NCI-H226 (cell line): ENCODE measurements at regions not wholly inside any gene's neighbourhood (a gene's known extent, or its start where the extent isn't known, plus 50 kb on each side); places are given as distances from the start of the nearest gene placed in this dataset.
A peak's percentile ranks its signal among the peaks of the same experiment; 100 is the strongest.
"Not testable (repeated sequence)": the region's sequence is repeated elsewhere in the genome, so short reads cannot be mapped to it uniquely, and the experiment has no call there.

Source experiments
- DNase-seq: peaks from one replicate; pipeline ENCODE4 v3.0.0-alpha.2; 2015

DNA sequence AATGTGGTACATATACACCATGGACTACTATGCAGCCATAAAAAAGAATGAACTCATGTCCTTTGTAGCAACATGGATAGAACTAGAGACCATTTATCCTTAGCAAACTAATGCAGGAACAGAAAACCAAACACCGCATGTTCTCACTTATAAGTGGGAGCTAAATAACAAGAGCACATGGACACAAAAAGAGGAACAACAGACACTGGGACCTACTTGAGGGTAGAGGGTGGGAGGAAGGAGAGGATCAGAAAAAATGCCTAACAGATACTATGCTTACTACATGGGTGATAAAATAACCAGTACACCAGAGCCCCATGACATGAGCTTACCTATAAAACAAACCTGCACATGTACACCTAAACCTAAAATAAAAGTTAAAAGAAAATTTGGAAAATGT lies 82.0 kb upstream of the ADRB2 start:
- DNase-seq: not testable (repeated sequence)

DNA sequence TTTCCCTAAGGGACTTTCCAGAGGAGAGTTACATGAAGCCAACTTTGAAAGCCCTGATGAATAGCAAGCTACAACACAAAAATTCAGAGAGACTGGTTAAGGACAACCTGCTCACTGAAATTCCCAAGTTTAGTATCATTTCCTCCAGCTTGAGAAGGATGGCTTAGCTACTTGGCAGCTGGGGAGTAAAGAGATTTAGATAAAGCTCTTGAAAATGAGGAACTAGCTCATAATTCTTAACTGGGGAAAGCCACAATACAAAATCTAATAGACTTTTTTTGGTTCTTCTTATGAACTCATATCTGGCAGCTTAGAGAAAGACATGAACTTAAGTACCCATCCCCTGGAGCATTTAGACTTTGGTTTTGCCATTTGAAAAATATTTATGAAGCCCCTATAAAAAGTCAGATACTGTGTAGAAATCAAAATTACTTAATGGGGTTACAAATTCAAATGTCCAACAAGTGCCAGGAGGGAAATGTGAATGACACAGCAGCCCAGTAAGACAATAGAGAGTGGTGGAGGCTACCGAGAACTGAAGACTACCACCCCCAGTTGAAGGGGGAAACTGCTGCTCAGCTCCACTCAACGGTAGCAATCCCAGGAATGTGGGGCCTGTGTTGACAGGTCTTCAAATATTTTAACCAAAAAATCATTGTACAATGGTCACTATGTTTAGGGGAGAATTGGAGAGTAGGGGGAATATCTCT lies 79.4 kb upstream of the ADRB2 start:
- DNase-seq: peak; percentile 83

DNA sequence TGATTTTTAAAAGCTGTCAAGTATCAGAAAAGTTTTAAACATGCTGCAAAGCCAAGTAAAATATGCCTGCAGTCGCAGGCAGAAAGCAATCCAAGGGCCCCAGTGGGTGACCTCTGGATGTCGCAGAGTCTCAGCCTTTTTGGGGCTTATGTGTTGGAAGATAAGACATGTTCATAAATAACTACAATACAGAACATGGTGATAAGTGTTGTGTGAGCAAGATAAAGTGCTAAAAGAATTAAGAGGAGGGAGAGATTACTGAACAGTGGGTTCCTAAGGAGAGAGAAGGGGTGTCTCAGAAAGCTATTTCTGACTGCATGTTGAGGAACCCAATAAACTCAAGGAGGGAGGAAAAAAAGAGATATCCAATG lies 78.9 kb upstream of the ADRB2 start:
- no peak for DNase-seq

DNA sequence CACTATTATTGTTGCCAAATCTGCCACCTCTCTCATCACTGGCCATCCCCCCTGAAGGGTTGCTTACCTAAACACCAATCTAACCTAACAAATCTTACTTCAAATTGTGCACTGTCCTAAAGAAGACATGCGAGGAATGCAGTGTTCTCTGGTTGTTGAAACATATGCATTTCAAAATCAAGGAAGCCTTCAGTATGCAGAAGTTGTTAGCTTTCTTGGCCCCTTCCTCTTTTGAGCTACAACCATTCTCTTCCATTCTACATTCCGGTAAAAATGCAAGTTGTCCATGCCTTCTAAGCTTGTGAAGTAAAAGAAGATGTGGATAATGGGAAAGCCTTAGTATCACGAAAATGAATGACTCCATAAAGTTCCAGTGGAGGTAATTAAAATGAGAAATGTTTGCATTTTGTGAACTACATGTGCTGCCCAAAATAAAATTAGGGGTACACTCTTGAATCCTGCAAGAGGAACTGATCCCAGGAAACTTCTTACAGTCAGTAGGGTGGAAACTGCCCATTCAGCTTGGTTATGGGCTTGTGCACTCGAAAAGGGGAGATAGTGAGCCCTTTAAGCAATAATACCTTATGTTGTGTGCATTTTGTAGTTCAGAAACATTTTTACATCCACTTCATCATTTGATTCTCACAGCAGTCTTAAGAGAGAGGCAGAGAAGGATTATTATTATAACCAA lies 77.6 kb upstream of the ADRB2 start:
- no peak for DNase-seq

DNA sequence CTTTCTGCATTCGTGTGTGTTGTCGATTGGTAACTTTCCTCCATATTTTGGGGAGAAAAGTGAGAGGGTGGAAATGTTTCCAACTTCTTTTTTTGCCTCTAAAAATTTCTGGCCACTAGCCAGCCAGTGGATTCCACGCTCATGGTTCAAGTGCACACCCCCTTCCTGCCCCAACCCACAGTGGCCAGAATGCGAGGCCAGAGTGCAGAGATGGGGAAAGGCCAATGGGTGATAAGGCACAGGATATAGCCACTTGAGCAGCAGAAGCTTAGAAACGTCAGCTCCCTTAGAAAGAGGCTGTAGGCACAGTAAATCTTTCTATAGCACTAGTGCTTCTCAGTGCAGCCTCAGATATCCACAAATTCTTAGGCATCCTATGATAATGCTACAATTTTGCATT lies 75.8 kb upstream of the ADRB2 start:
- DNase-seq: no peak

DNA sequence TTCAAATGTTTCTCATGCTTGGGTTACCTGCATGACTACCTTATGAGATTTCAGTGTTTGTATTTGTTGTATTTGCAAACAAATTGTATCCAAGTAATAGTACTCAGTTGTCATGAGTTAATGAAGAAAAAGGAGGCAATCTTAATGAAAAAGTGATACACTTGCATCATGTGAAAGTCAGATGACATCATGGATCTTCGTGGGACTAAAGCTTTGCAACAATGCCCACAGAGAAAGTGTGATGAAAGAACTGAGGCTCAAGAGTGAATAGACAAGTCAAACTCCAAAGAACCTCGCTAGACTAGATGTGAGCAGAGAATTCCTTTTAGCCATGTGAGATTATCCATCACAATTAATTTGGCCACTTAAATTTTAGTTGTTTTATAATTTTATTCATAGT lies 75.4 kb upstream of the ADRB2 start:
- DNase-seq: no peak

DNA sequence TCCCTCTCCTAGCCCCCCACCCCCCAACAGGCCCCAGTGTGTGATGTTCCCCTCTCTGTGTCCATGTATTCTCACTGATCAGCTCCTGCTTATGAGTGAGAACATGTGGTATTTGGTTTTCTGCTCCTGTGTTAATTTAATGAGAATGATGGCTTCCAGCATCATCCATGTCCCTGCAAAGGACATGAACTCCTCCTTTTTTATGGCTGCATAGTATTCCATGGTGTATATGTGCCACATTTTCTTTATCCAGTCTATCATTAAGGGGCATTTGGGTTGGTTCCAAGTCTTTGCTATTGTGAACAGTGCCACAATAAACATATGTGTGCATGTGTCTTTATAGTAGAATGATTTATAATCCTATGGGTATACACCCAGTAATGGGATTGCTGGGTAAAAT lies 74.0 kb upstream of the ADRB2 start:
- not testable (repeated sequence) for DNase-seq

DNA sequence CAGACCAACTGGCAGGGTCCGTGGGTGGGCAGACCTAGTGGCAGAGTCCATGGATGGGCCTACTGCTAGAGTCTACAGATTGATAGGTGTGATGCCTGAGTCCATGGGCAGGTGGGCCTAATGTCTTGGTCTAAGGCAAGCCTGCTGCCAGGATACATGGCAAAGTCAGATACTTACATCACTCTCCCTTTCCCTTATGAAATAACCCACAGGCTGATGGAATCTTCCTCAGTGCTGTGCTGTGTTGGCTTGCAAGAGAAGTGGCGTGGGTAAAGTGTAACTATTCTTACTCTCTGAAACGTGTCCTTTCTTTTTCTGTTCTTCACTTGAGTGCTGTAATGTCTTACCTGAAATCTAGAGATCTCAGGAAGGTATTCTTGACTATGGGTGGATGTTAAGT lies 67.3 kb upstream of the ADRB2 start:
- DNase-seq: no peak

DNA sequence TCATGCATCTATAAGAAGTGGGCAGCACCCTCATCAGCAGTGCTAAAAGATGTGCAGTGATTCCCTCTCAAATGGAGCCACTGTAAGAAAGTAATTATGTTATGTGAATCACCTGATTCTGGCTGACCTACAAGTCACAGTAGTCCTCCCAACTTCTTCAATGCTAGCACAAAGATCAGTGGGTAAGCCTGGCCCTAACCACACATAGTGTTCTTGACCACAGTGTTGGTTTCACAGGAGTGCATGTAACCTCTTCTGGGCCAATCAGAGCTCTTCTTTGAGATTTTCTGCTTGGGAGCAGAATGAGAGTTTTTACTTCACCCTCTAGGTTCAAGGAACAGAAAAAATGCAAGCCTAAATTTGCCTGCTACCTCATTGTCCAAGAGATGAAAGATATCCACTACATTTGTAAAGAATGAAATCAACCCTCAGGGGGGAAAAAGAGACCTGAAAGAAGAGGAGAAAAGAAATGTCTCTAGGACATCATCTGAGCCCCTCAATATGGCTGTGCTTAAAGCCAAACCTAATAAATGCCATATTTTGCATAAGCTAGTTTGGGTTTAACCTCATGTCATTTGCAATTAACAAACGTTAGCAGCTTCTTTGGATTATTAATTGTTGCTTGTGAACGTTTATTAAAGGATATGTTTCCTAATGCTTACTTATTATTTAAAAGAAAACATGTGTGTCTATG lies 65.3 kb upstream of the ADRB2 start:
- DNase-seq: no peak

DNA sequence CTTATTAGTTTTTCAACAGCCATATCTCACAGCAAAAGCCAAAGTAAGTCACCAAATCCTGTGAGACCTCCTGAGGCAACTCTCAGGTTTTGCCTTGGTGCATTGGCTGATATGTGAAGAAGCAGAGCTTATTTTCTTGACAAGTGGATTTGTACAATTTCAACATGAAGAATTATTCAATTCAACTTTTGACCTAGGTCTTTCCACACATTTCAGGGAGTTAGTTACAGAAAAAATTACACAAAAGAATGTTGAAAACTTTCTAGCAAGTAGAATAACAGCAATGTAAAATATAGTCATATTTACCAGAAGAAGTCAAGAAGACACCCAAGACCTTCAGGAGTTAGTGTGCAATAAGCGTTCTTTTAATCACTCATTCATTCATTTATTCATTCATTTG lies 62.4 kb upstream of the ADRB2 start:
- no peak for DNase-seq

DNA sequence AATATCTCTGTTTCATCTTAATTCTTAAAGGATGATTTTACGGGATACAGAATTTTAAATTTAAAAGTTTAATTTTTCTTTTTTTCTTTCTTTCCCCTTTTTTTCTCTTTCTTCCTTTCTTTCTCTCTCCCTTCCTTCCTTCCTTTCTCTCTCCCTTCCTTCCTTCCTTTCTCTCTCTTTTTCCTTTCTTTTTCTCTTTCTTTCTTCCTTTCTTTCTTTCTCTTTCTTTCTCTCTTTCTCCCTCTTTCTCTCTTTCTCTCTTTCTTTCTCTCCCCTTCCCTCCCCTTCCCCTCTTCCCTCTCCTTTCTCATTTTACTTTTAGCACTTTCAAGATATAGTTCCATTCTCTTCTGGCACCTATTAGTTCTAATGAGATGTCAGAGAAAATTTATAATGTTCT lies 61.4 kb upstream of the ADRB2 start:
- no peak for DNase-seq

DNA sequence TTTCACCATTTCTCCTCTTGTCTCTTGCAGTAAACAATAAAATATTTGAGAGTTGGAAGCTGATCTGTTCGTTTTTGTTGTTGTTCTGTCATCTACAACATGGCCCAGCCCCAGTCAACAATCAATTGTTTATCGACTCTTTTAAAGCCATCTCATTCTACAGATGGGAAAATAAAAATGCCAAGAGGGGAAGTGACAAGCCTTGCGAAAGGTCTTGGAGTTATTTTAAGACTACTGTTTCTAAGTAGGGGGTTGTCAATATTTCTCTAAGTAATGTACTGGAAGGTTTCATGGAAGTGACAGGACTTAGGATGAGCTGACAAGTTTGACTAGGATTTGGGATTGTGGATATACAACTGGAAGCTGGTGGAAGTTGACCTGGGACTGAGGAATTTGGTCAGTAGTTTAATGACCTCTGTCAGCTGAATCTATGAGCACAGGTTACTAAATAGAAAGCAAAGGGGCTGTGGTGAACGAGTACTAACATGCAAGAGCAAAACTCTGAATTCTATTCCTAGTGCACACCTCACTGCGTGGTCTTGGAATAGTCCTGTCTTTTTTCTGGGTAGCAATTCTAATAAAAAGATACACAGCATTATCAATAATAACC lies 57.5 kb upstream of the ADRB2 start:
- DNase-seq: no peak

DNA sequence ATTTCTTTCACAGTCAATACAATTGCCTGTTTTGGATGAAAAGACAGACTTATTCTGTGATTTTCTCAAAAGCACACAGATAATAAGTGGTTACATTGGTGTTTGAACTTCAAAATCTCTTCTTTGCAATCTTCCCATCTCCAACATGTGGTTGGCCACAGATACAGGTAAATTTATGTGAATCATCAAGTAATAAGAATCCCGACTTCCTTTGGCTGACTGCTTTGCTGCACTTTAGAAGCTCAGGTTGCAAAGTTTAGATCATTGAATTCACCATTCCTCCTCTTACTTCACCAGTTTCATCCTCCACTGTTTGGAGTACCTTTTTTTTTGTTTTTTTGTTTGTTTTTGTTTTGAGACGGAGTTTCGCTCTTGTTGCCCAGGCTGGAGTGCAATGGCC lies 56.5 kb upstream of the ADRB2 start:
- no peak for DNase-seq

DNA sequence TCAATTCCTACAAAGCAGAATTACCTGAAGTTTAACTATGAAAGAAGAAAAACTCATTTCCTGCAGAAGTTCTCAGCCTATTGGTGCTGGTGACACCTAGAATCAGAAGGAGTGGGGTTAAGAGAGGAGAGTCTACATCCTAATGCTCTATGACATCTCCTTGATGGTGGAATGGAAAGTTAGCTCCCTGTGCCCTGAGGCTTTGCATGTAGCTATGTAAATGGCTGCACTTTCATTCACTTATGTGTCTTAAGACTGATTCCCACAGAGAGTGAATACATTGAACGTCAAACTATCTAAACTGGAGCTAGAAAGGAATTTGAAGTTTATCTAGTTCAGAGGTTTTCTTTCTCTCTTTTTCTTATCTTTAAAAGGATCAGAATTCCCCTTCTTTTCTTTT lies 52.1 kb upstream of the ADRB2 start:
- no peak for DNase-seq

DNA sequence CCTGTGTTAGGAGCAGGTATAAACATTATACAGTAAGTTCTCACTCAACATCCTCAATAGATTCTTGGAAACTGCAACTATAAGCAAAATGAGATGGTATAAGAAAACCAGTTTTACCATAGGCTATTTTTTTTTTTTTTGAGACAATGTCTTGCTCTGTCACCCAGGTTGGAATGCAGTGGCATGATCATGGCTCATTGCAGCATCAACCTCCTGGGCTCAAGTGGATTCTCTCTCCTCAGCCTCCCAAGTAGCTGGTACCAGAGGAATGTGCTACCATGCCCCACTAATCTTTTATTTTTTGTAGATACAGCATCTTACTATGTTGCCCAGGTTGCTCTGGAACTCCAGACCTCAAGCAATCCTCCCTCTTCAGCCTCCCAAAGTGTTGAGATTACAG lies 50.1 kb upstream of the ADRB2 start:
- DNase-seq: no peak
